HCT116 (cell line): ENCODE measurements at regions not wholly inside any gene's neighbourhood (a gene's known extent, or its start where the extent isn't known, plus 50 kb on each side); places are given as distances from the start of the nearest gene placed in this dataset.

Source experiments
- ATAC-seq: fragments of 200-7000 bp; cut with Tn5 transposase; 2 replicates; pipeline ENCODE4 v1.9.1; 2020; ENCODE audit warnings: mild to moderate bottlenecking, moderate library complexity
- BruUV-seq: library from RNA; stranded (reverse); fragments of 400-500 nt; replicated peaks from 2 replicates; lab custom pipeline; 2021; lab: Mats Ljungman, UMichigan
- CTCF ChIA-PET: fragments of 300-600 bp; sonication (Branson Sonifier 250); formaldehyde crosslinking; loops from one replicate; lab custom pipeline; 2021; ENCODE audit warnings: antibody characterized with exemption; lab: Charles Lee
- POLR2A ChIA-PET: fragments of 300-600, 350-600 bp; sonication (Branson Sonifier 250); formaldehyde crosslinking; loops from one replicate; lab custom pipeline; 2021; ENCODE audit warnings: antibody characterized with exemption; lab: Charles Lee
- RAD21 ChIA-PET, 2 experiments: fragments of 300-600 bp; sonication (Branson Sonifier 250); formaldehyde crosslinking; loops; one replicate each; lab custom pipeline; 2023; ENCODE audit warnings: low total read pairs in 2 of 2; ENCODE audit not compliant: uncharacterized antibody in 2 of 2, unreplicated experiment in 2 of 2, low non-redundant PET in 1 of 2; lab: Charles Lee
- DNase-seq: peaks from one replicate; pipeline ENCODE4 v3.0.0-alpha.2; 2010; ENCODE audit warnings: low read depth, low spot score
- H2AFZ ChIP-seq: fragments of 200-600 bp; shearing (Covaris generic), sonication (generic); 2 replicates; pipeline ENCODE4 v1.6.1; 2017; ENCODE audit warnings: low read depth, mixed run types, mixed read lengths, antibody characterized with exemption, low read length; ENCODE audit not compliant: poor library complexity, severe bottlenecking
- H3K27ac ChIP-seq: 2 replicates; pipeline ENCODE4 v1.5.1; 2012; ENCODE audit warnings: low read depth, low read length
- H3K27me3 ChIP-seq: fragments of 200-600 bp; sonication (generic); 2 replicates; pipeline ENCODE4 v1.6.1; 2016; ENCODE audit warnings: mixed run types, low read length, mixed read lengths; ENCODE audit not compliant: insufficient read depth
- H3K36me3 ChIP-seq, 2 experiments: fragments of 200-500 bp in 1 of 2; fragments of 200-600 bp in 1 of 2; sonication (Bioruptor generic) in 1 of 2; sonication (generic) in 1 of 2; 2 replicates each; pipeline versions ENCODE4 v1.5.1 to v1.6.1; 2014 to 2016; ENCODE audit warnings: low read length in 2 of 2, inconsistent platforms in 1 of 2, mixed read lengths in 1 of 2, mixed run types in 1 of 2; ENCODE audit not compliant: insufficient read depth in 2 of 2, control insufficient read depth in 1 of 2
- H3K4me1 ChIP-seq, 2 experiments: fragments of 200-600 bp in 1 of 2; sonication (generic) in 1 of 2; 2 replicates each; pipeline versions ENCODE4 v1.5.1 to v1.6.1; 2012 to 2017; ENCODE audit warnings: low read length in 2 of 2, inconsistent platforms in 1 of 2, mild to moderate bottlenecking in 1 of 2, mixed read lengths in 1 of 2, mixed run types in 1 of 2, moderate library complexity in 1 of 2; ENCODE audit not compliant: insufficient read depth in 2 of 2, control insufficient read depth in 1 of 2
- H3K4me2 ChIP-seq: fragments of 200-600 bp; sonication (generic); 2 replicates; pipeline ENCODE4 v1.6.1; 2017; ENCODE audit warnings: mixed run types, low read length, mixed read lengths
- H3K4me3 ChIP-seq, 2 experiments: fragments of 200-600 bp in 1 of 2; sonication (generic) in 1 of 2; replicated peaks in 1 of 2; 2 replicates each; pipeline ENCODE4 v1.5.1; 2011 to 2016; ENCODE audit warnings: low read length in 2 of 2, control low read depth in 1 of 2, low read depth in 1 of 2, mild to moderate bottlenecking in 1 of 2, mixed read lengths in 1 of 2, mixed run types in 1 of 2
- H3K79me2 ChIP-seq: fragments of 200-600 bp; sonication (generic); 2 replicates; pipeline ENCODE4 v1.6.1; 2017; ENCODE audit warnings: mild to moderate bottlenecking, mixed run types, low read length, moderate library complexity, mixed read lengths; ENCODE audit not compliant: insufficient read depth
- H3K9ac ChIP-seq: fragments of 200-600 bp; sonication (generic); 2 replicates; pipeline ENCODE4 v1.6.1; 2016; ENCODE audit warnings: low read length, mixed read lengths
- H3K9me2 ChIP-seq: fragments of 200-600 bp; sonication (generic), shearing (Covaris generic); 2 replicates; pipeline ENCODE4 v1.6.1; 2017; ENCODE audit warnings: mixed run types, mild to moderate bottlenecking, moderate library complexity; ENCODE audit not compliant: insufficient read depth
- H3K9me3 ChIP-seq, 2 experiments: fragments of 200-500 bp in 1 of 2; fragments of 200-600 bp in 1 of 2; sonication (Bioruptor generic) in 1 of 2; sonication (generic) in 1 of 2; 2 replicates each; pipeline ENCODE4 v1.6.1; 2014 to 2017; ENCODE audit warnings: low read length in 2 of 2, mixed read lengths in 2 of 2, inconsistent platforms in 1 of 2, low read depth in 1 of 2, mild to moderate bottlenecking in 1 of 2, mixed run types in 1 of 2, moderate library complexity in 1 of 2; ENCODE audit not compliant: control insufficient read depth in 1 of 2, insufficient read depth in 1 of 2
- H4K20me1 ChIP-seq: fragments of 200-600 bp; sonication (generic), shearing (Covaris generic); 2 replicates; pipeline ENCODE4 v1.6.1; 2017; ENCODE audit warnings: mixed run types, mild to moderate bottlenecking, moderate library complexity; ENCODE audit not compliant: insufficient read depth
- CBX3 ChIP-seq: IDR thresholded peaks from 2 replicates; pipeline ENCODE4 v1.6.1; 2012; ENCODE audit warnings: low read depth
- CEBPB ChIP-seq: IDR thresholded peaks from 2 replicates; pipeline ENCODE4 v1.6.1; 2012; ENCODE audit warnings: low read depth
- ELF1 ChIP-seq: IDR thresholded peaks from 2 replicates; pipeline ENCODE4 v1.6.1; 2012; ENCODE audit warnings: low read depth, borderline replicate concordance
- EZH2 ChIP-seq: fragments of 200-600 bp; sonication (generic); IDR thresholded peaks from 2 replicates; pipeline ENCODE4 v1.6.1; 2017; ENCODE audit warnings: antibody characterized with exemption, mixed run types
- EZH2phosphoT487 ChIP-seq: fragments of 200-600 bp; IDR thresholded peaks from 2 replicates; pipeline ENCODE4 v1.6.1; 2018; ENCODE audit warnings: antibody characterized with exemption, borderline replicate concordance
- FOSL1 ChIP-seq: IDR thresholded peaks from 2 replicates; pipeline ENCODE4 v1.6.1; 2012; ENCODE audit warnings: low read depth
- JUND ChIP-seq: IDR thresholded peaks from 2 replicates; pipeline ENCODE4 v1.6.1; 2012
- POLR2A ChIP-seq: IDR thresholded peaks from 2 replicates; pipeline ENCODE4 v1.7.0; 2011; ENCODE audit warnings: borderline replicate concordance; ENCODE audit not compliant: insufficient read depth, insufficient read length; ENCODE audit errors: extremely low read depth
- POLR2AphosphoS5 ChIP-seq: IDR thresholded peaks from 2 replicates; pipeline ENCODE4 v1.6.1; 2011; ENCODE audit warnings: mild to moderate bottlenecking, low read depth, low read length, moderate library complexity
- SIN3A ChIP-seq: IDR thresholded peaks from 2 replicates; pipeline ENCODE4 v1.6.1; 2012; ENCODE audit warnings: low read depth
- SP1 ChIP-seq: IDR thresholded peaks from 2 replicates; pipeline ENCODE4 v1.6.1; 2012; ENCODE audit warnings: low read depth
- SRF ChIP-seq: IDR thresholded peaks from 2 replicates; pipeline ENCODE4 v1.6.1; 2012; ENCODE audit warnings: low read depth
- TCF7L2 ChIP-seq: IDR thresholded peaks from 2 replicates; pipeline ENCODE4 v1.7.0; 2011; ENCODE audit warnings: borderline replicate concordance, inconsistent platforms; ENCODE audit not compliant: insufficient read depth, insufficient read length; ENCODE audit errors: extremely low read depth
- YY1 ChIP-seq: IDR thresholded peaks from 2 replicates; pipeline ENCODE4 v1.6.1; 2011; ENCODE audit warnings: low read length, low read depth, moderate library complexity, mild to moderate bottlenecking; ENCODE audit not compliant: insufficient replicate concordance; ENCODE audit errors: extremely low read depth
- ZFX ChIP-seq: fragments of 450-650 bp; IDR thresholded peaks from 2 replicates; pipeline ENCODE4 v1.6.1; 2017
- intact Hi-C: fragments of 100-400 bp; cut with micrococcal nuclease; formaldehyde crosslinking; loops from 2 replicates; pipeline ENCODE4 v1.10.0; 2022
- TF ChIP-seq, protein P1 (sequence below): IDR thresholded peaks from 2 replicates; pipeline ENCODE4 v1.6.1; 2011; ENCODE audit warnings: mild to moderate bottlenecking, low read length, moderate library complexity; ENCODE audit not compliant: insufficient replicate concordance; ENCODE audit errors: extremely low read depth
- TF ChIP-seq, protein P2 (sequence below), 3 experiments: fragments of 200-600 bp in 1 of 3; sonication (generic) in 1 of 3; IDR thresholded peaks in 2 of 3; conservative IDR thresholded peaks in 1 of 3; 2 replicates each; pipeline ENCODE4 v1.5.1; 2012 to 2017; ENCODE audit warnings: low read depth in 2 of 3, low read length in 2 of 3, antibody characterized with exemption in 1 of 3, borderline replicate concordance in 1 of 3, control low read depth in 1 of 3, mild to moderate bottlenecking in 1 of 3, mixed read lengths in 1 of 3, mixed run types in 1 of 3, moderate library complexity in 1 of 3; ENCODE audit not compliant: insufficient read depth in 1 of 3
- TF ChIP-seq, protein P3 (sequence below): IDR thresholded peaks from 2 replicates; pipeline ENCODE4 v1.6.1; 2012
- TF ChIP-seq, protein P4 (sequence below): IDR thresholded peaks from 2 replicates; pipeline ENCODE4 v1.6.1; 2012; ENCODE audit warnings: low read depth

DNA sequence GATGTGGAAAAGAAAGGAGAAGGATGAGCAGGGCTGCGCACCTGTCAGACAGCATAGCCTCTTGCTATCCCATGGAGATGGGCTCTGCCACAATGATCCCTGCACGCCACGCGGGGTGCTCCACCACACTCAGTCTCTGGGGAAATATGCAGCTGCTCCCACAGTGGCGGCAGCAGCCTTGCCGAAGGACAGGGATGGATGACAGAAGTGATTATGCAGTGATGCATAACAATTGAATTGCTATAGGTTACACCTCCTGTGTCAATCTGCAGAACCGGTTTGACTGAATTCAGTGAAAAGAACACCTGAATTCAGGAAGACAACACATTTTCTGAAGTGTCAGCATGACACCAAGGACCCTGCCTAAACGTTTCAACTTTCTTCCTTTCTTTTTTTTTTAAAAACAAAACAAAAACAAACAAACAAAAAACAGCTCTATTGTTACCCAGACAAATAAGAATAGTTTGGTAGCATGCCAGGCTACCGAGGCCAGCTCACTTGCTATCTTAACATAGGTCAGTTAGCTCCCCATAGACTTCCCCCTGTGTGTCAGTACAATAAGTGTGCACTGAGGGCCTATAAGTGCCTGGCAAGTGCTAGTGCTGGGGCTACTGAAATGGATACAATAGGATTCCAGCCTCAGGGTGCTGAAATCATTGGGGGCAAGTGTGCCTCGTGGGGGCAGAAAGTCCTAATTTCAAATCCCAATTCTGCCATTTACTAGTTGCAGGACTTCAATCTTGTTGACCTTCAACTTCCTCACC lies 127.6 kb upstream of the LMO4 start:
- ChIA-PET POLR2A (no interaction called here), RAD21 (no interaction called here), CTCF (no interaction called here)
- no peak for TF ChIP-seq EZH2phosphoT487
- TF ChIP-seq, protein P1, sequence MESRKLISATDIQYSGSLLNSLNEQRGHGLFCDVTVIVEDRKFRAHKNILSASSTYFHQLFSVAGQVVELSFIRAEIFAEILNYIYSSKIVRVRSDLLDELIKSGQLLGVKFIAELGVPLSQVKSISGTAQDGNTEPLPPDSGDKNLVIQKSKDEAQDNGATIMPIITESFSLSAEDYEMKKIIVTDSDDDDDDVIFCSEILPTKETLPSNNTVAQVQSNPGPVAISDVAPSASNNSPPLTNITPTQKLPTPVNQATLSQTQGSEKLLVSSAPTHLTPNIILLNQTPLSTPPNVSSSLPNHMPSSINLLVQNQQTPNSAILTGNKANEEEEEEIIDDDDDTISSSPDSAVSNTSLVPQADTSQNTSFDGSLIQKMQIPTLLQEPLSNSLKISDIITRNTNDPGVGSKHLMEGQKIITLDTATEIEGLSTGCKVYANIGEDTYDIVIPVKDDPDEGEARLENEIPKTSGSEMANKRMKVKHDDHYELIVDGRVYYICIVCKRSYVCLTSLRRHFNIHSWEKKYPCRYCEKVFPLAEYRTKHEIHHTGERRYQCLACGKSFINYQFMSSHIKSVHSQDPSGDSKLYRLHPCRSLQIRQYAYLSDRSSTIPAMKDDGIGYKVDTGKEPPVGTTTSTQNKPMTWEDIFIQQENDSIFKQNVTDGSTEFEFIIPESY, result no peak
- TF ChIP-seq FOSL1, result no peak
- TF ChIP-seq, protein P2, sequence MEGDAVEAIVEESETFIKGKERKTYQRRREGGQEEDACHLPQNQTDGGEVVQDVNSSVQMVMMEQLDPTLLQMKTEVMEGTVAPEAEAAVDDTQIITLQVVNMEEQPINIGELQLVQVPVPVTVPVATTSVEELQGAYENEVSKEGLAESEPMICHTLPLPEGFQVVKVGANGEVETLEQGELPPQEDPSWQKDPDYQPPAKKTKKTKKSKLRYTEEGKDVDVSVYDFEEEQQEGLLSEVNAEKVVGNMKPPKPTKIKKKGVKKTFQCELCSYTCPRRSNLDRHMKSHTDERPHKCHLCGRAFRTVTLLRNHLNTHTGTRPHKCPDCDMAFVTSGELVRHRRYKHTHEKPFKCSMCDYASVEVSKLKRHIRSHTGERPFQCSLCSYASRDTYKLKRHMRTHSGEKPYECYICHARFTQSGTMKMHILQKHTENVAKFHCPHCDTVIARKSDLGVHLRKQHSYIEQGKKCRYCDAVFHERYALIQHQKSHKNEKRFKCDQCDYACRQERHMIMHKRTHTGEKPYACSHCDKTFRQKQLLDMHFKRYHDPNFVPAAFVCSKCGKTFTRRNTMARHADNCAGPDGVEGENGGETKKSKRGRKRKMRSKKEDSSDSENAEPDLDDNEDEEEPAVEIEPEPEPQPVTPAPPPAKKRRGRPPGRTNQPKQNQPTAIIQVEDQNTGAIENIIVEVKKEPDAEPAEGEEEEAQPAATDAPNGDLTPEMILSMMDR (IDR thresholded peaks at IDR 0.05 in 2 of 3, conservative IDR thresholded peaks at IDR 0.05 in 1 of 3; ENCODE audit: borderline replicate concordance in 1 of 3, insufficient read depth in 1 of 3, low read depth in 2 of 3, low read length in 2 of 3), result no peak
- TF ChIP-seq POLR2A, result no peak
- TF ChIP-seq TCF7L2, result no peak
- no peak for TF ChIP-seq JUND
- no peak for TF ChIP-seq ELF1
- no peak for TF ChIP-seq SIN3A
- TF ChIP-seq ZFX, result no peak
- TF ChIP-seq CBX3, result no peak
- TF ChIP-seq SRF, result no peak
- no peak for TF ChIP-seq POLR2AphosphoS5
- no peak for TF ChIP-seq YY1
- no peak for TF ChIP-seq CEBPB
- no peak for TF ChIP-seq EZH2
- no peak for TF ChIP-seq SP1
- TF ChIP-seq, protein P3, sequence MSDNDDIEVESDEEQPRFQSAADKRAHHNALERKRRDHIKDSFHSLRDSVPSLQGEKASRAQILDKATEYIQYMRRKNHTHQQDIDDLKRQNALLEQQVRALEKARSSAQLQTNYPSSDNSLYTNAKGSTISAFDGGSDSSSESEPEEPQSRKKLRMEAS, result no peak
- TF ChIP-seq, protein P4, sequence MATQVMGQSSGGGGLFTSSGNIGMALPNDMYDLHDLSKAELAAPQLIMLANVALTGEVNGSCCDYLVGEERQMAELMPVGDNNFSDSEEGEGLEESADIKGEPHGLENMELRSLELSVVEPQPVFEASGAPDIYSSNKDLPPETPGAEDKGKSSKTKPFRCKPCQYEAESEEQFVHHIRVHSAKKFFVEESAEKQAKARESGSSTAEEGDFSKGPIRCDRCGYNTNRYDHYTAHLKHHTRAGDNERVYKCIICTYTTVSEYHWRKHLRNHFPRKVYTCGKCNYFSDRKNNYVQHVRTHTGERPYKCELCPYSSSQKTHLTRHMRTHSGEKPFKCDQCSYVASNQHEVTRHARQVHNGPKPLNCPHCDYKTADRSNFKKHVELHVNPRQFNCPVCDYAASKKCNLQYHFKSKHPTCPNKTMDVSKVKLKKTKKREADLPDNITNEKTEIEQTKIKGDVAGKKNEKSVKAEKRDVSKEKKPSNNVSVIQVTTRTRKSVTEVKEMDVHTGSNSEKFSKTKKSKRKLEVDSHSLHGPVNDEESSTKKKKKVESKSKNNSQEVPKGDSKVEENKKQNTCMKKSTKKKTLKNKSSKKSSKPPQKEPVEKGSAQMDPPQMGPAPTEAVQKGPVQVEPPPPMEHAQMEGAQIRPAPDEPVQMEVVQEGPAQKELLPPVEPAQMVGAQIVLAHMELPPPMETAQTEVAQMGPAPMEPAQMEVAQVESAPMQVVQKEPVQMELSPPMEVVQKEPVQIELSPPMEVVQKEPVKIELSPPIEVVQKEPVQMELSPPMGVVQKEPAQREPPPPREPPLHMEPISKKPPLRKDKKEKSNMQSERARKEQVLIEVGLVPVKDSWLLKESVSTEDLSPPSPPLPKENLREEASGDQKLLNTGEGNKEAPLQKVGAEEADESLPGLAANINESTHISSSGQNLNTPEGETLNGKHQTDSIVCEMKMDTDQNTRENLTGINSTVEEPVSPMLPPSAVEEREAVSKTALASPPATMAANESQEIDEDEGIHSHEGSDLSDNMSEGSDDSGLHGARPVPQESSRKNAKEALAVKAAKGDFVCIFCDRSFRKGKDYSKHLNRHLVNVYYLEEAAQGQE, result no peak
- BruUV-seq, result no TSS peak
- H2AFZ ChIP-seq, result no peak overlapping the region
- no peaks in the 10 kb centered on the region for H3K9me2 ChIP-seq
- no peak overlapping the region for H3K9ac ChIP-seq
- H3K4me2 ChIP-seq, result no peak overlapping the region
- H4K20me1 ChIP-seq, result no peaks in the 10 kb centered on the region
- no peaks in the 10 kb centered on the region for H3K36me3 ChIP-seq
- intact Hi-C loops, result no loop called here
- no peak overlapping the region for H3K4me3 ChIP-seq
- H3K9me3 ChIP-seq, result no peaks in the 10 kb centered on the region
- H3K27me3 ChIP-seq, result 0 out of 2 replicates have a peak, but pooled peaks cover 4% of the 10 kb centered on the region
- H3K79me2 ChIP-seq, result no peaks in the 10 kb centered on the region
- no peaks in the 10 kb centered on the region for H3K4me1 ChIP-seq
- H3K27ac ChIP-seq, result no peak overlapping the region
- no peak for ATAC-seq
- no peak for DNase-seq
